A549 (cell line): ENCODE measurements at regions not wholly inside any gene's neighbourhood (a gene's known extent, or its start where the extent isn't known, plus 50 kb on each side); places are given as distances from the start of the nearest gene placed in this dataset.

Experiments
- ATAC-seq, 2 experiments: fragments of 200-7000 bp in 1 of 2; fragments of >200 bp in 1 of 2; cut with Nextera tagmentation in 1 of 2; cut with Tn5 transposase in 1 of 2; 3 replicates each; pipeline versions ENCODE4 v1.8.0 to v1.9.1; 2018 to 2020; ENCODE audit warnings: mild to moderate bottlenecking in 1 of 2, moderate library complexity in 1 of 2
- CTCF ChIA-PET: fragments of 300-600 bp; sonication (Branson Sonifier 250); formaldehyde crosslinking; extraction: SDS; loops from one replicate; lab custom pipeline; 2021; ENCODE audit warnings: antibody characterized with exemption, inconsistent platforms; lab: Yijun Ruan, JAX
- POLR2A ChIA-PET: fragments of 350-600 bp; formaldehyde crosslinking; extraction: SDS; loops from one replicate; lab custom pipeline; 2021; ENCODE audit warnings: antibody characterized with exemption, inconsistent platforms; lab: Yijun Ruan, JAX
- DNase-seq, 2 experiments: peaks; one replicate each; pipeline versions ENCODE4 v3.0.0 to v3.0.0-alpha.2; 2011 to 2016; ENCODE audit warnings: low read depth in 1 of 2, low spot score in 1 of 2
- FAIRE-seq: peaks from 2 replicates; lab custom pipeline; 2011; peaks lifted over from hg19 to GRCh38; lab: Jason Lieb, UNC
- H3K27ac ChIP-seq, 2 experiments: fragments of >200 bp; sonication (Bioruptor Twin); formaldehyde crosslinking; 3 replicates each; pipeline ENCODE4 v1.5.1; 2016 to 2017
- H3K4me1 ChIP-seq: fragments of >200 bp; sonication (Bioruptor Twin); formaldehyde crosslinking; 3 replicates; pipeline ENCODE4 v1.6.1; 2016
- H3K4me2 ChIP-seq: fragments of >200 bp; sonication (Bioruptor Twin); formaldehyde crosslinking; 3 replicates; pipeline ENCODE4 v1.6.1; 2016
- H3K4me3 ChIP-seq: fragments of >200 bp; sonication (Bioruptor Twin); formaldehyde crosslinking; 3 replicates; pipeline ENCODE4 v1.5.1; 2016
- H3K9me3 ChIP-seq: fragments of >200 bp; sonication (Bioruptor Twin); formaldehyde crosslinking; 3 replicates; pipeline ENCODE4 v1.6.1; 2016
- BHLHE40 ChIP-seq: IDR thresholded peaks from 2 replicates; pipeline ENCODE4 v1.6.1; 2012; ENCODE audit warnings: low read depth, low read length, inconsistent platforms
- CBX8 ChIP-seq: fragments of 200-600 bp; sonication (generic); IDR thresholded peaks from 2 replicates; pipeline ENCODE4 v1.6.1; 2016
- CHD4 ChIP-seq: fragments of 200-600 bp; sonication (generic); IDR thresholded peaks from 2 replicates; pipeline ENCODE4 v1.6.1; 2016; ENCODE audit warnings: antibody characterized with exemption, mild to moderate bottlenecking, borderline replicate concordance
- EHMT2 ChIP-seq: fragments of 200-600 bp; sonication (generic); IDR thresholded peaks from 2 replicates; pipeline ENCODE4 v1.6.1; 2016; ENCODE audit warnings: antibody characterized with exemption, low read depth, mild to moderate bottlenecking, moderate library complexity
- EP300 ChIP-seq, 2 experiments: fragments of >200 bp; sonication (Bioruptor Twin); formaldehyde crosslinking; IDR thresholded peaks; 2 replicates in 1 of 2; 3 replicates in 1 of 2; pipeline ENCODE4 v1.6.1; 2016 to 2017
- FOSB ChIP-seq: fragments of 250-450 bp; sonication (Bioruptor Pico); IDR thresholded peaks from 2 replicates; pipeline ENCODE4 v1.5.0; 2020; ENCODE audit warnings: mild to moderate bottlenecking, moderate library complexity
- FOSL2 ChIP-seq, 2 experiments: fragments of 450-650 bp in 1 of 2; fragments of >200 bp in 1 of 2; sonication (Bioruptor Twin) in 1 of 2; formaldehyde crosslinking; IDR thresholded peaks; 2 replicates each; pipeline versions ENCODE4 v1.5.0 to v1.6.1; 2016 to 2020; ENCODE audit warnings: mild to moderate bottlenecking in 1 of 2, moderate library complexity in 1 of 2
- GATA3 ChIP-seq: IDR thresholded peaks from 2 replicates; pipeline ENCODE4 v1.6.1; 2012; ENCODE audit warnings: borderline replicate concordance
- HDAC2 ChIP-seq: fragments of 200-600 bp; sonication (generic); IDR thresholded peaks from 2 replicates; pipeline ENCODE4 v1.6.1; 2016
- HEYL ChIP-seq: fragments of 250-450 bp; sonication (Bioruptor Pico); IDR thresholded peaks from 2 replicates; pipeline ENCODE4 v1.8.0; 2021; ENCODE audit warnings: mild to moderate bottlenecking, moderate library complexity
- HOXB13 ChIP-seq: fragments of 250-450 bp; sonication (Bioruptor Pico); IDR thresholded peaks from 2 replicates; pipeline ENCODE4 v1.5.0; 2020; ENCODE audit warnings: low read depth, mild to moderate bottlenecking, moderate library complexity
- JUN ChIP-seq, 2 experiments: fragments of >200 bp; sonication (Bioruptor Twin); formaldehyde crosslinking; IDR thresholded peaks; 2 replicates in 1 of 2; 3 replicates in 1 of 2; pipeline ENCODE4 v1.6.1; 2016 to 2017
- JUNB ChIP-seq: fragments of >200 bp; sonication (Bioruptor Twin); formaldehyde crosslinking; IDR thresholded peaks from 2 replicates; pipeline ENCODE4 v1.6.1; 2016
- KDM5A ChIP-seq: fragments of 200-600 bp; sonication (generic); IDR thresholded peaks from 2 replicates; pipeline ENCODE4 v1.6.1; 2016; ENCODE audit warnings: antibody characterized with exemption, mild to moderate bottlenecking
- MYC ChIP-seq: IDR thresholded peaks from 2 replicates; pipeline ENCODE4 v1.6.1; 2012; ENCODE audit warnings: mild to moderate bottlenecking, inconsistent platforms, low read length, improper control_type of control experiment, borderline replicate concordance
- NR3C1 ChIP-seq: fragments of >200 bp; sonication (Bioruptor Twin); formaldehyde crosslinking; IDR thresholded peaks from 3 replicates; pipeline ENCODE4 v1.6.1; 2017
- POLR2A ChIP-seq: IDR thresholded peaks from 2 replicates; pipeline ENCODE4 v1.6.1; 2012; ENCODE audit warnings: mild to moderate bottlenecking, low read length
- RAD21 ChIP-seq, 2 experiments: fragments of >200 bp in 1 of 2; sonication (Bioruptor Twin) in 1 of 2; formaldehyde crosslinking in 1 of 2; IDR thresholded peaks in 1 of 2; conservative IDR thresholded peaks in 1 of 2; 2 replicates in 1 of 2; 3 replicates in 1 of 2; pipeline ENCODE4 v1.6.1; 2012 to 2018; ENCODE audit warnings: inconsistent platforms in 1 of 2
- RARB ChIP-seq: fragments of 250-450 bp; sonication (Bioruptor Pico); IDR thresholded peaks from 2 replicates; pipeline ENCODE4 v1.8.0; 2021; ENCODE audit warnings: mild to moderate bottlenecking, moderate library complexity
- TFCP2L1 ChIP-seq: fragments of 250-450 bp; sonication (Bioruptor Pico); IDR thresholded peaks from 2 replicates; pipeline ENCODE4 v1.5.0; 2021; ENCODE audit warnings: mild to moderate bottlenecking
- WGBS: methylation state at CpG from one replicate; pipeline ENCODE4 v1.1.6; 2017; ENCODE audit errors: missing lambda C conversion rate; 5-methylcytosine and 5-hydroxymethylcytosine counted together
- TF ChIP-seq, protein P1 (sequence below): fragments of 150-350 bp; IDR thresholded peaks from 2 replicates; pipeline ENCODE4 v1.6.1; 2014; ENCODE audit warnings: low read depth, mild to moderate bottlenecking, low read length
- TF ChIP-seq, protein P2 (sequence below): IDR thresholded peaks from 2 replicates; pipeline ENCODE4 v1.6.1; 2012; ENCODE audit warnings: low read depth, borderline replicate concordance
- TF ChIP-seq, protein P3 (sequence below): fragments of 250-450 bp; sonication (Bioruptor Pico); IDR thresholded peaks from 2 replicates; pipeline ENCODE4 v1.5.0; 2021; ENCODE audit warnings: mild to moderate bottlenecking, moderate library complexity, borderline replicate concordance
- TF ChIP-seq, protein P4 (sequence below): fragments of 450-650 bp; IDR thresholded peaks from 2 replicates; pipeline ENCODE4 v1.6.1; 2014; ENCODE audit warnings: antibody characterized with exemption

DNA sequence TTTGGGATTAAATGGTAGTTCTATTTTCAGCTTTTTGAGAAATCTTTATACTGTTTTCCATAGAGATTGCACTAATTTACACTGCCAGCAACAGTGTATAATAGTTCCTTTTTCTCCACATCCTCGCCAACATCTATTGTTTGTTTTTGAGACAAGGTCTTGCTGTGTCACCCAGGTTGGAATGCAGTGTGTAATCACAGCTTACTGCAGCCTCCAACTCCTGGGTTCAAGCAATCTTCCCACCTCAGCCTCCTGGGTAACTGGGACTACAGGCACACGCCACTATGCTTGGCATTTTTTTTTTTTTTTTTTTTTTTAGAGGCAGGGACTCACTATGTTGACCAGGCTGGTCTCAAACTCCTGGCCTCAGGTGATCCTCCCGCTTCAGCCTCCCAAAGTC is 164.5 kb upstream of the CXADR start (continued):
- TF ChIP-seq, protein P1, sequence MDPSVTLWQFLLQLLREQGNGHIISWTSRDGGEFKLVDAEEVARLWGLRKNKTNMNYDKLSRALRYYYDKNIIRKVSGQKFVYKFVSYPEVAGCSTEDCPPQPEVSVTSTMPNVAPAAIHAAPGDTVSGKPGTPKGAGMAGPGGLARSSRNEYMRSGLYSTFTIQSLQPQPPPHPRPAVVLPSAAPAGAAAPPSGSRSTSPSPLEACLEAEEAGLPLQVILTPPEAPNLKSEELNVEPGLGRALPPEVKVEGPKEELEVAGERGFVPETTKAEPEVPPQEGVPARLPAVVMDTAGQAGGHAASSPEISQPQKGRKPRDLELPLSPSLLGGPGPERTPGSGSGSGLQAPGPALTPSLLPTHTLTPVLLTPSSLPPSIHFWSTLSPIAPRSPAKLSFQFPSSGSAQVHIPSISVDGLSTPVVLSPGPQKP: no peak
- TF ChIP-seq NR3C1: no peak
- TF ChIP-seq, protein P2, sequence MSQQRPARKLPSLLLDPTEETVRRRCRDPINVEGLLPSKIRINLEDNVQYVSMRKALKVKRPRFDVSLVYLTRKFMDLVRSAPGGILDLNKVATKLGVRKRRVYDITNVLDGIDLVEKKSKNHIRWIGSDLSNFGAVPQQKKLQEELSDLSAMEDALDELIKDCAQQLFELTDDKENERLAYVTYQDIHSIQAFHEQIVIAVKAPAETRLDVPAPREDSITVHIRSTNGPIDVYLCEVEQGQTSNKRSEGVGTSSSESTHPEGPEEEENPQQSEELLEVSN: no peak

DNA sequence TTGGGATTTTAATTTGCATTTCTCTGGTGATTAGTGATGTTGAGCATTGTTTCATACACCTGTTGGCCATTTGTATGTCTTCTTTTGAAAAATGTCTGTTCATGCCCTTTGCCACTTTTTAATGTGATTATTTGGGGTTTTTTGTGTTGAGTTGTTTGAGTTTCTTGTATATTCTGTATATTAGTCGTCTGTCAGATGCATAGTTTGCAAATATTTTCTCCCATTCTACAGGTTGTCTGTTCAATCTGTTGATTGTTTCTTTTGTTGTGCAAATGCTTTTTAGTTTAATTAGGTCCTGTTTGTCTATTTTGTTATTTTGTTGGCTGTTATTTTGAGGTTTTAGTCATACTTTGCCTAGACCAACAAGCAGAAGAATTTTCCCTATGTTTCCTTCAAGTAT is 164.0 kb upstream of the CXADR start:
- no peak overlapping the region for H3K4me3 ChIP-seq
- FAIRE-seq: no peak
- TF ChIP-seq EHMT2 (no peak), JUNB (no peak), BHLHE40 (no peak), KDM5A (no peak)
- TF ChIP-seq, protein P1: no peak
- TF ChIP-seq, protein P3, sequence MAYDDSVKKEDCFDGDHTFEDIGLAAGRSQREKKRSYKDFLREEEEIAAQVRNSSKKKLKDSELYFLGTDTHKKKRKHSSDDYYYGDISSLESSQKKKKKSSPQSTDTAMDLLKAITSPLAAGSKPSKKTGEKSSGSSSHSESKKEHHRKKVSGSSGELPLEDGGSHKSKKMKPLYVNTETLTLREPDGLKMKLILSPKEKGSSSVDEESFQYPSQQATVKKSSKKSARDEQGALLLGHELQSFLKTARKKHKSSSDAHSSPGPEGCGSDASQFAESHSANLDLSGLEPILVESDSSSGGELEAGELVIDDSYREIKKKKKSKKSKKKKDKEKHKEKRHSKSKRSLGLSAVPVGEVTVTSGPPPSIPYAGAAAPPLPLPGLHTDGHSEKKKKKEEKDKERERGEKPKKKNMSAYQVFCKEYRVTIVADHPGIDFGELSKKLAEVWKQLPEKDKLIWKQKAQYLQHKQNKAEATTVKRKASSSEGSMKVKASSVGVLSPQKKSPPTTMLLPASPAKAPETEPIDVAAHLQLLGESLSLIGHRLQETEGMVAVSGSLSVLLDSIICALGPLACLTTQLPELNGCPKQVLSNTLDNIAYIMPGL (CRISPR knock-in tag): no peak
- 9% methylated on average over 1 of the region's 1 CpG for WGBS
- H3K9me3 ChIP-seq: no peaks in the 10 kb centered on the region
- DNase-seq: no peak
- H3K4me2 ChIP-seq: no peak overlapping the region
- no peak for ATAC-seq
- no peak overlapping the region for H3K27ac ChIP-seq
- no peaks in the 10 kb centered on the region for H3K4me1 ChIP-seq
- ChIA-PET CTCF (no interaction called here), POLR2A (no interaction called here)

DNA sequence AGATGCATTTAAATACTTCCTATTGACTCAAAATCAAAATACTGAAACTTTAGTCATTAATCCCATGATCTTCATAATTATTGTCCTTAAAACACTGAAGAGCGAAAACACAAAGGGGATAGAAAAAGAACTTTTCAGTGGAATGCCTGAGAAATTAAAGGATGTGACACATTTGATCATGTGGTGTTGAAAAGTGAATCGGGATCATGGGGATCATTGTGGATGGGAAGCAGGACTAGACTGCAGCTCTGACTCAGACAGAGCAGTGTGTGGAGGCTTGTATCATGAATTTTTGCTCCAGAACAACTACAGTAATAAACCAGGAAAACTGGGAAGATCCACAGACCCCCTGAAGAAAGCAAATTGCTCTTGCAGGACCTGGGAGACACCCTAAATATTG is 161.1 kb upstream of the CXADR start:
- H3K4me1 ChIP-seq: no peaks in the 10 kb centered on the region
- 43% methylated on average over 2 of the region's 2 CpGs for WGBS
- no peak overlapping the region for H3K4me2 ChIP-seq
- DNase-seq: no peak
- H3K4me3 ChIP-seq: no peak overlapping the region
- ChIA-PET CTCF (no interaction called here), POLR2A (no interaction called here)
- no peak for ATAC-seq
- no peaks in the 10 kb centered on the region for H3K9me3 ChIP-seq
- H3K27ac ChIP-seq: no peak overlapping the region
- TF ChIP-seq GATA3 (no peak), MYC (no peak), JUN (IDR thresholded peaks at IDR 0.05) (no peak), CHD4 (no peak), TFCP2L1 (CRISPR knock-in tag) (no peak), HEYL (CRISPR knock-in tag) (no peak), EP300 (IDR thresholded peaks at IDR 0.05) (no peak)
- no peak for FAIRE-seq

DNA sequence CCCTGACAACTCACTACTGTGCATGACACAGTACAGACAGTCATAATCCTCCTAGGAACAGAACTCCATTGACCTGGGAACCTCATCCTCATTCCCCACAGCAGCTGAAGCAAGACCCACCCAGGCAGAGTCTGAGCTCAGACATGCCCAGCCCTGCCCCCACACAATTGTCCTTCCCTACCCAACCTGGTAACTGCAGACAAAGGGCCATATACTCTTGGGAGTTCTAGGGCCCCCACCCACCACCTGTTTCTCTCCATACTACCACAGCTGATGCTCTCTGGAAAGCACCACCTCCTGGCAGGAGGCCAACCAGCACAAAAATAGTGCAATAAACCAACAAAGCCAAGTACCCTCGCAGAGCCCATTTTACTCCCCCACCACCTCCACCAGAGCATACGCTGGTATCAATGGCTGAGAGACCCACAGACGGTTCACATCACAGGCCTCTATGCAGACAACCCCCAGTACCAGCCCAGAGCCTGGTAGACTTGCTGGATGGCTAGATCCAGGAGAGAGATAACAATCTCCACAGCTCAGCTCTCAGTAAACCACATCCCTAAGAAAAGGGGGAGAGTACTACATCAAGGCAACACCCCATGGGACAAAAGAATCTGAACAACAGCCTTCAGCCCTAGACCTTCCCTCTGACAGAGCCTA is 159.7 kb upstream of the CXADR start:
- no peak for DNase-seq
- H3K27ac ChIP-seq: no peak overlapping the region
- H3K4me3 ChIP-seq: no peak overlapping the region
- no peaks in the 10 kb centered on the region for H3K4me1 ChIP-seq
- ChIA-PET POLR2A (no interaction called here), CTCF (interaction anchor here (0.6 kb wide), 2 partner anchors 14 to 41 kb away, joined by 3 read pairs; no protein-coding TSS in a partner anchor)
- no peak overlapping the region for H3K4me2 ChIP-seq
- no peak for FAIRE-seq
- H3K9me3 ChIP-seq: no peaks in the 10 kb centered on the region
- no peak for ATAC-seq
- WGBS: 20% methylated on average over 1 of the region's 3 CpGs
- TF ChIP-seq CBX8: no peak
- no peak for TF ChIP-seq KDM5A
- no peak for TF ChIP-seq JUNB
- TF ChIP-seq POLR2A: no peak
- no peak for TF ChIP-seq RARB (CRISPR knock-in tag)
- TF ChIP-seq FOSB: no peak
- TF ChIP-seq RAD21 (conservative IDR thresholded peaks at IDR 0.05 in 1 of 2, IDR thresholded peaks at IDR 0.05 in 1 of 2): no peak
- TF ChIP-seq HOXB13 (CRISPR knock-in tag): no peak
- TF ChIP-seq, protein P2: no peak
- TF ChIP-seq FOSL2 (IDR thresholded peaks at IDR 0.05): no peak
- TF ChIP-seq FOSL2 (CRISPR knock-in tag; IDR thresholded peaks at IDR 0.05): no peak
- TF ChIP-seq TFCP2L1 (CRISPR knock-in tag): no peak
- TF ChIP-seq, protein P4, sequence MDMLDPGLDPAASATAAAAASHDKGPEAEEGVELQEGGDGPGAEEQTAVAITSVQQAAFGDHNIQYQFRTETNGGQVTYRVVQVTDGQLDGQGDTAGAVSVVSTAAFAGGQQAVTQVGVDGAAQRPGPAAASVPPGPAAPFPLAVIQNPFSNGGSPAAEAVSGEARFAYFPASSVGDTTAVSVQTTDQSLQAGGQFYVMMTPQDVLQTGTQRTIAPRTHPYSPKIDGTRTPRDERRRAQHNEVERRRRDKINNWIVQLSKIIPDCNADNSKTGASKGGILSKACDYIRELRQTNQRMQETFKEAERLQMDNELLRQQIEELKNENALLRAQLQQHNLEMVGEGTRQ: no peak
- no peak for TF ChIP-seq HDAC2
